NB4 (cell line): ENCODE measurements at regions not wholly inside any gene's neighbourhood (a gene's known extent, or its start where the extent isn't known, plus 50 kb on each side); places are given as distances from the start of the nearest gene placed in this dataset.
A peak's percentile ranks its signal among the peaks of the same experiment; 100 is the strongest.

ENCODE experiments used
- DNase-seq: peaks from one replicate; pipeline ENCODE4 v3.0.0; 2010; ENCODE audit warnings: low read depth
- H3K4me3 ChIP-seq: one replicate; pipeline ENCODE4 v1.5.1; 2011; ENCODE audit warnings: mild to moderate bottlenecking, low read depth, low read length, moderate library complexity
- CTCF ChIP-seq: IDR thresholded peaks from one replicate; pipeline ENCODE4 v1.5.1; 2012; ENCODE audit warnings: low read depth, low read length
- MAX ChIP-seq: IDR thresholded peaks from 2 replicates; pipeline ENCODE4 v1.6.1; 2011; ENCODE audit warnings: low read depth, low read length
- MYC ChIP-seq: IDR thresholded peaks from 2 replicates; pipeline ENCODE4 v1.6.1; 2011; ENCODE audit warnings: low read depth, low read length
- POLR2A ChIP-seq: IDR thresholded peaks from 2 replicates; pipeline ENCODE4 v1.6.1; 2011; ENCODE audit warnings: mild to moderate bottlenecking; ENCODE audit not compliant: insufficient read length; ENCODE audit errors: extremely low read depth

- no peak for DNase-seq
- TF ChIP-seq CTCF (no peak), POLR2A (no peak), MAX (no peak), MYC (no peak)
- H3K4me3 ChIP-seq = no peak overlapping the region
Measured at GRCh38 chr3:194197396-194197960, 61.5 kb downstream of the HES1 start.

DNA sequence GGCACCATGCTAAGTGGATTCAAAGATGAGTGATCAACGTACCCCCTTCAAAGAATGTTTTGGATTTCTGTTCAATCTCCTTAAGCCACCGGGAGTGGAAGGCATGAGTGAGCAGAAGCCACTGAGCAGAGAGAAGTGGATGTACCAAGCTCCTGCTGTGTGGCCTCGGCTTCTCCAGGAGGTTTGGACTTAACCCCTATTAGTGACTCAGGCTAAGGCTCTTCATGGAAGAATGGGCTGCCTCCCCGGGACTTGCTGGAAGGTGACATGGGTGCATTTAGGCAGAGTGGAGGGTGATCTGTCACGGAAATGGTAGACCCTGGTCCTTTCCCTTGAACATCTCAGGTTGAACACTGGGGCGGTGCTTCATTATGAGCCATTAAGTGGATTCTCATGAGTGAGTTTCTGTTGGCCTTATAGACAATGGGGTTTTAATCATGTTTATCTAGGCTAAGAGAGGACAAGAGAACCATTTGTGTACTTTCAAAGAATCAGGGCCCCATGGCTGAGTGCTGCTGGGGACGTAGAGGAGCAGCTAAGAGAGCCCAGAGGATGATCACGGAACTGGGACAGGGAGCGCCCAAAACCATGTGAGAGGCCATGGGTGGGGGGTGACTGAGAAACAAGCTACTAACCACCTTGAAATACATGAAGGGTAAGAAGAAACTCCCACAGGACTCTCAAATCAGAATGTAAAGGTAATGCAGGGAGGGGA is 62.2 kb downstream of the HES1 start:
- TF ChIP-seq MYC = no peak
- no peak for TF ChIP-seq CTCF
- TF ChIP-seq POLR2A = no peak
- TF ChIP-seq MAX = no peak
- no peak overlapping the region for H3K4me3 ChIP-seq
- DNase-seq = no peak

DNA sequence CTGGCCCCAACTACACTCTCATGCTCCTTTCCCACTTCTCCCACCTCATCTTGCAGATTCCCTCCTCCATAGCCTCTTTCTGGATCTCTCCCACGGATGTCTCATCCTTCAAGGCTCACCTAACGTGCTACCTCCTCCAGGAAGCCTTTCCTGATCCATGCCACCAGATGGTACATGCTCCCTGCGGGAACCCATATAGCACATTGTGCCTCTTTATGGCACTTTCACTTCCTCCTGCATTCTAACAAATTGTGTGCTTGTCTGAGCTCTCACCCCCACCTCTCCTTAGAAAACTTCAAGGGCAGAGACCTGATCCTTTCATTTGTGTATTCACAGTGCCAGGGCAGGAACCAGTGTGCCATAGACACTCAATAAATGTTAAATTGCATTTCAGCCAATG is 63.0 kb downstream of the HES1 start:
- TF ChIP-seq CTCF = no peak
- TF ChIP-seq MAX = no peak
- TF ChIP-seq POLR2A = no peak
- TF ChIP-seq MYC = no peak
- peak; percentile 67 for DNase-seq
- no peak overlapping the region for H3K4me3 ChIP-seq

- TF ChIP-seq POLR2A (no peak), MYC (no peak), CTCF (no peak), MAX (no peak)
- DNase-seq = no peak
- H3K4me3 ChIP-seq = no peak overlapping the region
Measured at GRCh38 chr3:194200422-194201081, 64.6 kb downstream of the HES1 start.

GRCh38 chr3:194201953-194202666 is 66.2 kb downstream of the HES1 start:
- H3K4me3 ChIP-seq = no peak overlapping the region
- no peak for DNase-seq
- no peak for TF ChIP-seq MYC
- no peak for TF ChIP-seq CTCF
- TF ChIP-seq POLR2A = no peak
- no peak for TF ChIP-seq MAX
